Ishikawa (cell line): ENCODE measurements at regions not wholly inside any gene's neighbourhood (a gene's known extent, or its start where the extent isn't known, plus 50 kb on each side); places are given as distances from the start of the nearest gene placed in this dataset.

ENCODE experiments used
- CEBPB ChIP-seq: IDR thresholded peaks from 2 replicates; pipeline ENCODE4 v1.6.1; 2012
- CREB1 ChIP-seq: IDR thresholded peaks from 2 replicates; pipeline ENCODE4 v1.6.1; 2012; ENCODE audit warnings: low read depth
- EGR1 ChIP-seq: IDR thresholded peaks from 2 replicates; pipeline ENCODE4 v1.6.1; 2012
- EP300 ChIP-seq: IDR thresholded peaks from 2 replicates; pipeline ENCODE4 v1.6.1; 2012; ENCODE audit warnings: borderline replicate concordance
- FOXM1 ChIP-seq: IDR thresholded peaks from 2 replicates; pipeline ENCODE4 v1.6.1; 2012; ENCODE audit warnings: low read depth, borderline replicate concordance
- MAX ChIP-seq: IDR thresholded peaks from 2 replicates; pipeline ENCODE4 v1.6.1; 2012
- NFIC ChIP-seq: IDR thresholded peaks from 2 replicates; pipeline ENCODE4 v1.6.1; 2012
- RAD21 ChIP-seq: IDR thresholded peaks from 2 replicates; pipeline ENCODE4 v1.6.1; 2012; ENCODE audit warnings: low read depth
- REST ChIP-seq: IDR thresholded peaks from 2 replicates; pipeline ENCODE4 v1.6.1; 2012; ENCODE audit warnings: low read depth, mild to moderate bottlenecking
- TAF1 ChIP-seq: IDR thresholded peaks from 2 replicates; pipeline ENCODE4 v1.6.1; 2012; ENCODE audit warnings: low read depth, mild to moderate bottlenecking
- TCF12 ChIP-seq: IDR thresholded peaks from 2 replicates; pipeline ENCODE4 v1.6.1; 2012; ENCODE audit warnings: low read depth
- TEAD4 ChIP-seq: IDR thresholded peaks from 2 replicates; pipeline ENCODE4 v1.6.1; 2012
- USF1 ChIP-seq: IDR thresholded peaks from 2 replicates; pipeline ENCODE4 v1.6.1; 2012
- YY1 ChIP-seq: IDR thresholded peaks from 2 replicates; pipeline ENCODE4 v1.6.1; 2012; ENCODE audit warnings: low read depth
- ZBTB7A ChIP-seq: IDR thresholded peaks from 2 replicates; pipeline ENCODE4 v1.6.1; 2012; ENCODE audit warnings: low read depth

- TF ChIP-seq EGR1: no peak
- no peak for TF ChIP-seq YY1
- TF ChIP-seq USF1: no peak
- no peak for TF ChIP-seq MAX
- no peak for TF ChIP-seq TEAD4
- TF ChIP-seq TCF12: no peak
- TF ChIP-seq CREB1: no peak
- no peak for TF ChIP-seq FOXM1
- TF ChIP-seq RAD21: no peak
- TF ChIP-seq TAF1: no peak
- no peak for TF ChIP-seq NFIC
- TF ChIP-seq EP300: no peak
- TF ChIP-seq REST: no peak
- no peak for TF ChIP-seq CEBPB
- TF ChIP-seq ZBTB7A: no peak
Measured at GRCh38 chr7:123314886-123315285, 115.1 kb upstream of the SLC13A1 start.

GRCh38 chr7:123308254-123308951 lies 108.6 kb upstream of the SLC13A1 start:
- TF ChIP-seq CEBPB: no peak
- no peak for TF ChIP-seq EGR1
- TF ChIP-seq CREB1: no peak
- TF ChIP-seq FOXM1: no peak
- TF ChIP-seq NFIC: no peak
- TF ChIP-seq TCF12: no peak
- TF ChIP-seq USF1: no peak
- no peak for TF ChIP-seq EP300
- TF ChIP-seq TAF1: no peak
- TF ChIP-seq MAX: no peak
- no peak for TF ChIP-seq YY1
- no peak for TF ChIP-seq REST
- no peak for TF ChIP-seq RAD21
- no peak for TF ChIP-seq TEAD4
- TF ChIP-seq ZBTB7A: no peak

- TF ChIP-seq NFIC (no peak), TCF12 (no peak), USF1 (no peak), YY1 (no peak), CREB1 (no peak), EP300 (no peak), EGR1 (no peak)
Measured at GRCh38 chr7:123305840-123306375, 106.1 kb upstream of the SLC13A1 start.

- no peak for TF ChIP-seq RAD21
- no peak for TF ChIP-seq EGR1
- TF ChIP-seq FOXM1: no peak
- TF ChIP-seq TCF12: no peak
- TF ChIP-seq CEBPB: no peak
- no peak for TF ChIP-seq REST
- no peak for TF ChIP-seq ZBTB7A
- TF ChIP-seq MAX: no peak
- no peak for TF ChIP-seq NFIC
- no peak for TF ChIP-seq TAF1
- TF ChIP-seq TEAD4: no peak
Measured at GRCh38 chr7:123303926-123304325, 104.2 kb upstream of the SLC13A1 start.
